ENCODE measurements at regions not wholly inside any gene's neighbourhood (a gene's known extent, or its start where the extent isn't known, plus 50 kb on each side); places are given as distances from the start of the nearest gene placed in this dataset.

DNA sequence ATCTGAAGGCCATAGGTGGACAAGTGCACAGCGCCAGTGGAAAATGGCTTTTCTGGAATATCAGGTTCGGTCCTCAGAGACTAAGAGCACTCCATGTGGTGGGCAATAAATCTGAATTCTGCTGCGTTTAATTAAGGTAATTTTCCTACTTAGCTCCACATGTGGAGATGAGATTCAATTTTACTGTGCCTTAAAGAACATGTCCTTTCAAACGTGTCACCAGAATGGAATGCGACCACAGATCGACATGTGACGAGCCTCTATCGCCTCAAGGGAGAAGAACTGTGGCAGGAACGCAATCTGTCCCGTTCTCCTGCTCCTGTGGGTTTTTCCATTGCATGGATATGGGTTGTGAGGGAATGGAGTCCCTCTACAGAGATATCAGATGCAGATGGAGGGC lies 205.3 kb upstream of the ZNF32 start:
- Histone ChIP-seq H3K4me3 (ENCODE audit: low read depth in 1 of 3, low read length in 3 of 3) (no peak overlapping the region), H3K27me3 (ENCODE audit: control insufficient read depth in 4 of 4, insufficient read depth in 4 of 4, low read length in 3 of 4) (no peaks in the 10 kb centered on the region), H3K9me3 (ENCODE audit: control insufficient read depth in 4 of 4, low read length in 3 of 4) (no peaks in the 10 kb centered on the region), H3K36me3 (ENCODE audit: control insufficient read depth in 4 of 4, insufficient read depth in 3 of 4, low read depth in 1 of 4, low read length in 3 of 4) (no peaks in the 10 kb centered on the region), H3K9ac (ENCODE audit: low read depth in 1 of 2, low read length in 2 of 2) (no peak overlapping the region), H3K27ac (ENCODE audit: low read depth in 1 of 2, low read length in 2 of 2) (no peak overlapping the region), H3K4me1 (ENCODE audit: control insufficient read depth in 4 of 4, insufficient read depth in 4 of 4, low read length in 3 of 4) (no peaks in the 10 kb centered on the region)
- WGBS, result 86% methylated on average over 10 of the region's 10 CpGs
- TF ChIP-seq TAF1 (conservative IDR thresholded peaks at IDR 0.05) (no peak), HNF4G (IDR thresholded peaks at IDR 0.05) (no peak), GABPA (IDR thresholded peaks at IDR 0.05 in 1 of 2, conservative IDR thresholded peaks at IDR 0.05 in 1 of 2) (no peak), FOXA2 (IDR thresholded peaks at IDR 0.05) (no peak), RAD21 (IDR thresholded peaks at IDR 0.05) (no peak)
- TF ChIP-seq, protein P1, sequence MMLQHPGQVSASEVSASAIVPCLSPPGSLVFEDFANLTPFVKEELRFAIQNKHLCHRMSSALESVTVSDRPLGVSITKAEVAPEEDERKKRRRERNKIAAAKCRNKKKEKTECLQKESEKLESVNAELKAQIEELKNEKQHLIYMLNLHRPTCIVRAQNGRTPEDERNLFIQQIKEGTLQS (IDR thresholded peaks at IDR 0.05), result no peak
- TF ChIP-seq, protein P2, sequence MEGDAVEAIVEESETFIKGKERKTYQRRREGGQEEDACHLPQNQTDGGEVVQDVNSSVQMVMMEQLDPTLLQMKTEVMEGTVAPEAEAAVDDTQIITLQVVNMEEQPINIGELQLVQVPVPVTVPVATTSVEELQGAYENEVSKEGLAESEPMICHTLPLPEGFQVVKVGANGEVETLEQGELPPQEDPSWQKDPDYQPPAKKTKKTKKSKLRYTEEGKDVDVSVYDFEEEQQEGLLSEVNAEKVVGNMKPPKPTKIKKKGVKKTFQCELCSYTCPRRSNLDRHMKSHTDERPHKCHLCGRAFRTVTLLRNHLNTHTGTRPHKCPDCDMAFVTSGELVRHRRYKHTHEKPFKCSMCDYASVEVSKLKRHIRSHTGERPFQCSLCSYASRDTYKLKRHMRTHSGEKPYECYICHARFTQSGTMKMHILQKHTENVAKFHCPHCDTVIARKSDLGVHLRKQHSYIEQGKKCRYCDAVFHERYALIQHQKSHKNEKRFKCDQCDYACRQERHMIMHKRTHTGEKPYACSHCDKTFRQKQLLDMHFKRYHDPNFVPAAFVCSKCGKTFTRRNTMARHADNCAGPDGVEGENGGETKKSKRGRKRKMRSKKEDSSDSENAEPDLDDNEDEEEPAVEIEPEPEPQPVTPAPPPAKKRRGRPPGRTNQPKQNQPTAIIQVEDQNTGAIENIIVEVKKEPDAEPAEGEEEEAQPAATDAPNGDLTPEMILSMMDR (IDR thresholded peaks at IDR 0.05; ENCODE audit: low read depth, low read length, missing input control), result no peak
- DNase-seq (ENCODE audit: low spot score), result no peak

DNA sequence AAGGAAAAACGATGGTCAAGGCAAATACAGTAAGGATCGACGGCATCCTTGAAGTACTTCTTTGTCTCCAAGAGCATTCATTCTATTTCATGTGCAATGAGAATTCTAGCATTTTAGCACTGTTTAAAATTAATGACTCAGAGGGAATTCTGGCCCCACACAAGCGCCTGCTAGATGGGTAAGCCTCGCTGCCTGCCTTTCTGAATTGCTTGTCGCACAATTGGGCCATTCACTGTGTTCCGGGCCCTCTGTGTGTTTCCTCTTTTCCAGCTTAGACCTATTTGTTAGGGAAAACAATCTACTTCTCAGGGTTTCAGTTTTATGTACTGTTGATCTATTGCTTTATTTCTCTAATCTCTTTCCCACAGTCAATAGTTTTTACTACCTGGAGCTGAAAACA lies 204.7 kb upstream of the ZNF32 start:
- Histone ChIP-seq H3K27ac (ENCODE audit: low read depth in 1 of 2, low read length in 2 of 2) (no peak overlapping the region), H3K4me1 (ENCODE audit: control insufficient read depth in 4 of 4, insufficient read depth in 4 of 4, low read length in 3 of 4) (no peaks in the 10 kb centered on the region), H3K36me3 (ENCODE audit: control insufficient read depth in 4 of 4, insufficient read depth in 3 of 4, low read depth in 1 of 4, low read length in 3 of 4) (no peaks in the 10 kb centered on the region), H3K27me3 (ENCODE audit: control insufficient read depth in 4 of 4, insufficient read depth in 4 of 4, low read length in 3 of 4) (no peaks in the 10 kb centered on the region), H3K9ac (ENCODE audit: low read depth in 1 of 2, low read length in 2 of 2) (no peak overlapping the region), H3K4me3 (ENCODE audit: low read depth in 1 of 3, low read length in 3 of 3) (no peak overlapping the region), H3K9me3 (ENCODE audit: control insufficient read depth in 4 of 4, low read length in 3 of 4) (no peaks in the 10 kb centered on the region)
- 92% methylated on average over 7 of the region's 7 CpGs for WGBS
- DNase-seq (ENCODE audit: low spot score), result no peak
- TF ChIP-seq JUND (IDR thresholded peaks at IDR 0.05) (no peak), EGR1 (IDR thresholded peaks at IDR 0.05; ENCODE audit: low read depth in 2 of 2) (no peak)

DNA sequence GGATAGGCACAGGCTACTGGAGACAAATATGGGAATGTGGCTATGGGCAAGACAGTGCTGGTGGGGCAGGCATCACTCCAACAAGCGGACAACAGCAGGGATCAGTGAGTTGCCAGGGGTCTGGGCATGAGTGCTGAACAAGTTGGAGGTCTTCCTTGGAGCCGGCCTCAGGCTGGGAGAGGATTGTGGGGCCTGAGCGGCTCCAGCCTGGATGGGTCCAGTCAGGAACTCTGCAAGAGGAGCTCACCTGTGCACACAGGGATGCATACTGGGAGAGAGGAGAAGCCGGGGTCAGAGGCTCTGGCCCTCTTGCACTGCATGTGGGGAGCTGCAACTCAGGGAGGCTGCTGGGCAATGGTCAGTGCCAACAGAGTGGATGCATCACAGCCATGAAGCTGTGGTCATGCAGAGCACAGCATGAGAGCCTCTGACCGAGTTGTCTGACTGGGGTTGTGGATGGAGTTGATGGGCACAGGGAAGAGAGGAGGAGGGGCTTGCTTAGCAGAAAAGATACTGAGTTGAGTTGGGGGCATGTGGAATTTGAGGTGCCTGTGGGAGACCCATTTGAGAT lies 204.0 kb upstream of the ZNF32 start:
- no peak for TF ChIP-seq RAD21 (IDR thresholded peaks at IDR 0.05)
- TF ChIP-seq, protein P3, sequence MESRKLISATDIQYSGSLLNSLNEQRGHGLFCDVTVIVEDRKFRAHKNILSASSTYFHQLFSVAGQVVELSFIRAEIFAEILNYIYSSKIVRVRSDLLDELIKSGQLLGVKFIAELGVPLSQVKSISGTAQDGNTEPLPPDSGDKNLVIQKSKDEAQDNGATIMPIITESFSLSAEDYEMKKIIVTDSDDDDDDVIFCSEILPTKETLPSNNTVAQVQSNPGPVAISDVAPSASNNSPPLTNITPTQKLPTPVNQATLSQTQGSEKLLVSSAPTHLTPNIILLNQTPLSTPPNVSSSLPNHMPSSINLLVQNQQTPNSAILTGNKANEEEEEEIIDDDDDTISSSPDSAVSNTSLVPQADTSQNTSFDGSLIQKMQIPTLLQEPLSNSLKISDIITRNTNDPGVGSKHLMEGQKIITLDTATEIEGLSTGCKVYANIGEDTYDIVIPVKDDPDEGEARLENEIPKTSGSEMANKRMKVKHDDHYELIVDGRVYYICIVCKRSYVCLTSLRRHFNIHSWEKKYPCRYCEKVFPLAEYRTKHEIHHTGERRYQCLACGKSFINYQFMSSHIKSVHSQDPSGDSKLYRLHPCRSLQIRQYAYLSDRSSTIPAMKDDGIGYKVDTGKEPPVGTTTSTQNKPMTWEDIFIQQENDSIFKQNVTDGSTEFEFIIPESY (IDR thresholded peaks at IDR 0.05), result no peak
- TF ChIP-seq SP1 (IDR thresholded peaks at IDR 0.05), result no peak
- TF ChIP-seq, protein P4, sequence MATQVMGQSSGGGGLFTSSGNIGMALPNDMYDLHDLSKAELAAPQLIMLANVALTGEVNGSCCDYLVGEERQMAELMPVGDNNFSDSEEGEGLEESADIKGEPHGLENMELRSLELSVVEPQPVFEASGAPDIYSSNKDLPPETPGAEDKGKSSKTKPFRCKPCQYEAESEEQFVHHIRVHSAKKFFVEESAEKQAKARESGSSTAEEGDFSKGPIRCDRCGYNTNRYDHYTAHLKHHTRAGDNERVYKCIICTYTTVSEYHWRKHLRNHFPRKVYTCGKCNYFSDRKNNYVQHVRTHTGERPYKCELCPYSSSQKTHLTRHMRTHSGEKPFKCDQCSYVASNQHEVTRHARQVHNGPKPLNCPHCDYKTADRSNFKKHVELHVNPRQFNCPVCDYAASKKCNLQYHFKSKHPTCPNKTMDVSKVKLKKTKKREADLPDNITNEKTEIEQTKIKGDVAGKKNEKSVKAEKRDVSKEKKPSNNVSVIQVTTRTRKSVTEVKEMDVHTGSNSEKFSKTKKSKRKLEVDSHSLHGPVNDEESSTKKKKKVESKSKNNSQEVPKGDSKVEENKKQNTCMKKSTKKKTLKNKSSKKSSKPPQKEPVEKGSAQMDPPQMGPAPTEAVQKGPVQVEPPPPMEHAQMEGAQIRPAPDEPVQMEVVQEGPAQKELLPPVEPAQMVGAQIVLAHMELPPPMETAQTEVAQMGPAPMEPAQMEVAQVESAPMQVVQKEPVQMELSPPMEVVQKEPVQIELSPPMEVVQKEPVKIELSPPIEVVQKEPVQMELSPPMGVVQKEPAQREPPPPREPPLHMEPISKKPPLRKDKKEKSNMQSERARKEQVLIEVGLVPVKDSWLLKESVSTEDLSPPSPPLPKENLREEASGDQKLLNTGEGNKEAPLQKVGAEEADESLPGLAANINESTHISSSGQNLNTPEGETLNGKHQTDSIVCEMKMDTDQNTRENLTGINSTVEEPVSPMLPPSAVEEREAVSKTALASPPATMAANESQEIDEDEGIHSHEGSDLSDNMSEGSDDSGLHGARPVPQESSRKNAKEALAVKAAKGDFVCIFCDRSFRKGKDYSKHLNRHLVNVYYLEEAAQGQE (IDR thresholded peaks at IDR 0.05), result no peak
- no peak for TF ChIP-seq HNF4G (IDR thresholded peaks at IDR 0.05)
- no peak for TF ChIP-seq HNF4A (conservative IDR thresholded peaks at IDR 0.05)
- TF ChIP-seq FOXA2 (IDR thresholded peaks at IDR 0.05), result no peak
- no peak for TF ChIP-seq YY1 (IDR thresholded peaks at IDR 0.05)
- TF ChIP-seq, protein P2 (IDR thresholded peaks at IDR 0.05; ENCODE audit: low read depth, low read length, missing input control), result no peak
- no peak for TF ChIP-seq EGR1 (IDR thresholded peaks at IDR 0.05; ENCODE audit: low read depth in 2 of 2)
- TF ChIP-seq, protein P5, sequence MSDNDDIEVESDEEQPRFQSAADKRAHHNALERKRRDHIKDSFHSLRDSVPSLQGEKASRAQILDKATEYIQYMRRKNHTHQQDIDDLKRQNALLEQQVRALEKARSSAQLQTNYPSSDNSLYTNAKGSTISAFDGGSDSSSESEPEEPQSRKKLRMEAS (IDR thresholded peaks at IDR 0.05), result no peak
- TF ChIP-seq, protein P1 (IDR thresholded peaks at IDR 0.05), result no peak
- TF ChIP-seq FOXA1 (IDR thresholded peaks at IDR 0.05), result no peak
- no peak for TF ChIP-seq JUND (IDR thresholded peaks at IDR 0.05)
- no peak for TF ChIP-seq TAF1 (conservative IDR thresholded peaks at IDR 0.05)
- no peak for TF ChIP-seq NR2F2 (IDR thresholded peaks at IDR 0.05)
- TF ChIP-seq GABPA (IDR thresholded peaks at IDR 0.05 in 1 of 2, conservative IDR thresholded peaks at IDR 0.05 in 1 of 2), result no peak
- no peak overlapping the region for H3K4me3 ChIP-seq (ENCODE audit: low read depth in 1 of 3, low read length in 3 of 3)
- 94% methylated on average over 5 of the region's 5 CpGs for WGBS

More for the DNA sequence above, 204.0 kb upstream of the ZNF32 start:
- Histone ChIP-seq H3K4me1 (ENCODE audit: control insufficient read depth in 4 of 4, insufficient read depth in 4 of 4, low read length in 3 of 4) (no peaks in the 10 kb centered on the region), H3K27ac (ENCODE audit: low read depth in 1 of 2, low read length in 2 of 2) (no peak overlapping the region), H3K36me3 (ENCODE audit: control insufficient read depth in 4 of 4, insufficient read depth in 3 of 4, low read depth in 1 of 4, low read length in 3 of 4) (no peaks in the 10 kb centered on the region), H3K9me3 (ENCODE audit: control insufficient read depth in 4 of 4, low read length in 3 of 4) (no peaks in the 10 kb centered on the region), H3K9ac (ENCODE audit: low read depth in 1 of 2, low read length in 2 of 2) (no peak overlapping the region), H3K27me3 (ENCODE audit: control insufficient read depth in 4 of 4, insufficient read depth in 4 of 4, low read length in 3 of 4) (no peaks in the 10 kb centered on the region)
- no peak for DNase-seq (ENCODE audit: low spot score)

Measured in liver (tissue), 8 donors.